Hematopoietic multipotent progenitor cell treated with erythropoietin and hydrocortisone succinate and interleukin-3 and kit ligand, for 15 days (in vitro differentiated cells): ENCODE measurements at regions not wholly inside any gene's neighbourhood (a gene's known extent, or its start where the extent isn't known, plus 50 kb on each side); places are given as distances from the start of the nearest gene placed in this dataset.

ENCODE experiments used
- DNase-seq: peaks from one replicate; pipeline ENCODE4 v3.0.0-alpha.2; 2015; ENCODE audit warnings: low spot score

DNA sequence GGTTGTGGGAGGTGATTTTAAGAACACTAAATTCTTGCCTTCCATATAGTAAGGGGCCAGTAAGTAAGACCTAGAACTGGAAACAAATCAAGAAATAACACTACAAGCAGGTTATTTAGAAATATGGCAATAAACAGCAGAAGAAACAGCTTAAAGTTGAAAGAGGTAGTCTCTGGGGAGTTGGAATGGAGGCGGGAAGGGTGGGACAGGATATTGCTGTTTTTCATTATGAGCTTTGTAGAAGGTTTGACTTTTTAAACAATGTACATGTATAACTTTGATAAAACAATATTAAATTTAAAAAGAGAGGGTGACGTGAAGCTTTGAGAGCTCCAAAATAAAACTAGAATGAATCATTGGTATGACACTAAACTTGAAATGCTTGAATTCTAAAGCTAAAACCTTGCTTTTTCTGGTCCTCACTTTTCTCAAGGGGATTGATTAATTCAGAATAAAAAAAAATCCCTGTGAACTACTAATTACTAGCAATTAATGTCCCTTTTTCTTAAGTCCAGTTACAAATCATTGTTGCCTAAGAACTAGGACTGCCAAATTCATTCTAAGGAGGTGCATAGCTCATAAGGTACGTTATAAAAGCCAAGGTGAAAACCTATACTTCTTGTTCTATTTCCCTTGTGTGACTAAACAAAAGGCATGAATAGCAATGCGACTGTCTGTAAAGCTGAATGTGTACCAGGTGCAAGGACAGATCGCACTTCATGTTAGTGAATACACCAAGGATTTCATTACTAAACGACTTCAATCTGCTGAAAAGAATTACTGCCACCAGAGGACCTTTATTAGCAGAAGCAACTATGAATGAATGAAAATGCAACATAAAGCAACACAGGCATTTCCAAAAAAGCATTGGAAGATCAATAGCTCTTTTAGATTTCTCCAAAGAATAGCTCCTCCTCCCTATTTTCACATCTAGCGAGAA, 177.5 kb downstream of the RBM43 start:
- DNase-seq: no peak

DNA sequence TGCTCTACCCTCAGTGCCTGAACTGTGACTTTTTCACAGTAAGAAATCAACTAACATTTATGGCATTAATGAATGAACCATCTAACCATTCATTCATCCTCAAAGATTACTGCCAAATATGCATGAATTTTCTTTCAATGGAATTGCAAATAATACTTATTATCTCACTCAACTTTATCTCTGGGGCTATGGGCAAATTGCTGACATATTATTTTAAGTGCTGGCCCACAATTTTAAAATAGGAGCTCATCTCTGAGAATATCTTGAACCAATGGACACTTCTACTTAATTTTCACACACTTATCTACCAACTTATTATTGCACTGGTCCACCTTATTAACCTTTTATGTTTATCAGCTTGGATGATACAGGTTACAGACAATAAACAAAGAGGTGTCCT, 182.8 kb downstream of the RBM43 start:
- no peak for DNase-seq

DNA sequence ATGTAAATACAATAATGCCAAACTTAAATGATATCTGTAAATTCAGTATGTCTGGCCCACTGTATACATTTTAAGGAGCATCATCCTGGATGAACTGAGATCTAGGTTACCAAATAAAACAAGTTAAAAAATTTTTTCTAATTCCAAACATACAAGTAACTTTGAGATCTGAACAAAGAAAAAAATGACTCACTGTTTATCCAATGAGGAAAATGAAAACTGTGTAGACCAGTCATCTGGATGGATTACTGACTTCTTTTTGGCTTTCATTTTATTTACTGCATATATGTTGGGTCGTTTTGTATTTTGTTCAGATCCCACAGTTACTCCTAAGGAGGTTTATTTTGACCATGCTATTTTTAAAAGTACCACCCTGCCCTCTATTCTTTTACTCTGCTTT, 189.8 kb downstream of the RBM43 start:
- DNase-seq: no peak

DNA sequence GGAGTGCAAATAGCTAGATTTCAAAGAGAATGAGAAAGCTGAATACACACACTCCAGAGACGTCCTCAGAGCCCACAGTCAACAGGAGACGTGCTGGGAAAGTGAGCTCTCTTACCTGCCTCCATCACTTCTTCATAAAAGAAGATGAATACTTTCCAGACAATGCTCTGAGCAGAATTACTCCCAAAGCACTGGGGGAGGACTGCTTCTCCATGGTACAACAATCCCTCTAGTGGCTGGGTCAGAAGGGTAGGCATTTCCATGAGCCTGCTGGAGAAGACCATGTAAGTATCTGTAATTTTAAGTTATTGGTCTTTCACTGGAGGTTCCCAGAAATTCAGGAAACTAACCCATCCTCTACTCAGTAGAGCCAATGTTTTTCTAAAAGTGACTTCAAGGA, 190.3 kb downstream of the RBM43 start:
- DNase-seq: no peak

DNA sequence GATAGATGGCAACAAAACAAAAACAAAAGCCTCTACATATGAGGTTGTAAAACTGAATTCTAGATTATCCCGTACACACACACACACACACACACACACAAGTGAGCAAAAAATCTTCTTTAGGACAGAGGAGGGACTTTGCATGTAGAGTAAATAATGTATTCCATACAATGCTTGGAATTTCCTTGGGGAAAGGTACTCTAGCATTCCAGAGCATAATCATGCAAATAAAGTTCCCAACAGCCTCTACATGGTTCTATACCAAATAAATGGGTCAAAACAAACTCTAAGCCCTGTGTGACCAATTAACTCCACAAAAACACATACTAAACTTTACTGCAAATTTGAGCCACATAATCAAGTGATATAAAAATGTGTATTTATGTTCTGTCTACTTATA, 191.4 kb downstream of the RBM43 start:
- no peak for DNase-seq

DNA sequence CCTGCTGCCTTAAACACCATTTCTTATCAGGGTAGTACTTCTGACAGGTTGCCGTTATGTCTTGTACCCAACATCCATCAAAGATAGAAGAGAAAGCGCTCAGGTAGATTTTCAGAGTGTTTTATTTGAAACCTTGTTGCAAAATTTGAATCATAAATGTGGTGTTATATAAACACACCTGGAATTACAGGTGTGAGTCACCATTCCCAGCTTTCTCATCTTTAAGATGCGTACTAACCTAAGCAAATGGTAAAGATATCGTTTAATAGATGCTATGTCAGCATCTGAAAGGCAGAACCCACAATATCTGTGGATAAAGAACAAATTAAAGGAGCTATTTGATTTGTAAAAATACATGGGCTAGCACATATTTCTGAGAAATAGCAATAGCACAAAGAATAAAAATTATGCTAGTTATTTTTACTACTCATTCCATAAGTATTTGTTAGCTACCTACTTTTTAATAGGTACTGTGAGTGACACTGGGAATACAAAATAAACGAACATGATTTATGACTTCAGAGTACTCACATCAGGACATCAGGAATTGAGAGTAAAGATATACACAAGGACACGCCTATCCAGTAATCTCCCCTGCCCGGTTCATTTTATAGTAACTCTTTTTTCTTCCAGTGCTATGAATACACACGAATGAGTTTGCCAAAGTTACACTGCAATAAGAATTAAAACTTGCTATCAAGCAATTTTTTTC, 193.8 kb downstream of the RBM43 start:
- DNase-seq: no peak

DNA sequence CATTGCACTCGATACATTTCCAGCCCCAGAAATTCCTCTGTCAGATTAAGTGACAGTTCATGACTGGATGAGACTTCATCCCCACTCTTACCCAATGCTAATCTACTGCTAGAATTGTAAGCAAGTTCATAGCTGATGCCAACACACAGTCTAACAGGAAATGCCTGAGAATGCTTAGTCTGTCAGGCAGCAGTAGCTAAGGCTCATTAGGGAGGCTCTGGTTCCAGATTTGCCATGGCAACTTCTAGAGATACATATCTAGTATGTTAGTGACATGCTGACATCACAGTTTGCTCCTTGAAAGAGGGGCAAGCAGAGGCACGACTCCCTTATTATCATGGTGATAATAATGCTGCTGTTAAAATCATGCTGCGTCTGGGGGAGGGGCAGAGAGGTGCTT, 198.4 kb downstream of the RBM43 start:
- DNase-seq: no peak

DNA sequence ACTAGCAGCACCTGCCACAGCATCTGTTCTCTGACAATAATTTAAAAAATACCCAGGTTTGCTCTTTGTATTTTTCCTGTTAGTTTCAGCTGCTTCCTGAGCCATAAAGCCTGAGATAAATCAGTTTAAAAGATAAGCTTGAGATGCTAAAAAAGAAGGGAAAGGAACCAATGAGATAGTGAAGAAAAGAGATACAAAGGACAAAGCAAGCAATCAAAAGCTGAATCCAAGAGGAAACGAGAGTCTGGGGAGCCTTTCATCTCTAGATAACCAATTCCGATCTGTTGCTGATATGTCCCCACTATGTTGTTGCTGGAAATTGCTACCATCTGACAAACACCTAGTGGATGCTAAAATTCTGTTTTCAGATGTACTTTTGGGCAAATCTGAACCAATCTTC, 201.4 kb downstream of the RBM43 start:
- DNase-seq: no peak

DNA sequence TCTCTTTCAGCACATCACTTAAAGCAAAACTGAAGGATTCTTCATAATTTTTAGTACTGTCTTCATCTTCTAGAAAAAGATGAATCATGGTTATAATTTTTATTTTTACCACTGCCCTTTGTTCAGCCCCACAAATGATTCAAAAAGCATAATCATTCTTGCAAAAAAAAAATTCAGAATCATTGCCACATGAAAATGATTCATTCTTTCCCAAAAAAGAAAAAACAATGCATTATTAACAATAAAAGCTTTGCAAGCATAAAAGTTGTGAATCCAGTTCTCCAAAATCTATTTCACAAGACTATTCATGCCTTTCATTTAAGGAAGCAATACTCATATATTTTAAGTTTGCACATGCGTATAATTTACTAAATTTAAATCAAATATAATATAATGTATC, 204.8 kb downstream of the RBM43 start:
- DNase-seq: no peak

DNA sequence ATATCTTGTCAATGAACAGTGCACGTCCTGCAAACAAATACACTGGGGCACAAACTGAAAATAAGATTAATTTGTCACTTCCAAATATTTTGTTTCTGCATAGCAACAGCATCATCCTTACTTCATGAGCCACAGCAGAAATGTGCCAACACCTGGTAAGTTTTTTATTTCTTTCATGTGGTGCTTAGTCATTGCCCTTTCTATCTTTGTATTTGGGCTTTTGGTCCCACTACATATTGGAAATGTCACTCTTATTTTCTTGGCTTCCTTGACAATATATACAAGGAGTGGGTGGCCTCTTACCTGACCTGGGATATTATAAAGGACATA, 208.0 kb downstream of the RBM43 start:
- no peak for DNase-seq

DNA sequence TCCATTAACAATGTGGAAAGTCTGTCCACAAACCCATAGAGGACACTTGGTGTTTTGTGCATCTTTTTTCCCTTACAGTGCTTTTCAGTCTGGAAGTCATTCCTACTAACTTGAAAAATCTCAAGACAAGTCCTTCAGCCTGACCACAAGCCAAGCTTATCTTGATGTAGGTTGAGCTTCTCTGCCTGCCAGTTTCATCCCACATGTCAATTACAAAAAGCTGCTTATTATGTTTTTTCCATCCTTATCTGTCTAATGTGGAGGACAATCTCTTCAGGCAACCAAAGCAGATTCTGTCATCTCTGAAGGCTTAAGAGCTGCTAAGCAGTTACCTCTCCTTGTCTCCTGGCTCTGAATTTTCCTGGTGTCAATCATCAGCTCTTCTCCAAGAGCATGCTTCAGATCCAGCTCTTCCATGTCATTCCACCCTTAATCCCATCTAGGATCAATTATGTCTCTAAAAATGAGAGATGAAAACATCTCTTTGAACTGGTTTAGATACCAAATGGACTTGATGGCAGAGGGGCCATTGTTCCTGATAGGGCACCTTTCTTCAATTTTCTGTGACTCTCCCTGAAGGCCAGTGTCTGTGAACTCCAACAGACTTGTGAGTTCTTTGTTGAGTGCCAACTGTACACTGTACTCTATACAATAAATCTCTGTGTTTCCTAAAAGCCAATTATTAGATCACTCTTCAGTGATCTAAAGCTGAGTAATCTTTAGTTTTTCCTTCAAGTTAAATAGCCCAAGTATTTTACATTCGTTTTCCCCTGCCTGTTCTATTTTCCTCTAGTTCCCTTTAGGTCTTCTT, 208.6 kb downstream of the RBM43 start:
- DNase-seq: no peak

DNA sequence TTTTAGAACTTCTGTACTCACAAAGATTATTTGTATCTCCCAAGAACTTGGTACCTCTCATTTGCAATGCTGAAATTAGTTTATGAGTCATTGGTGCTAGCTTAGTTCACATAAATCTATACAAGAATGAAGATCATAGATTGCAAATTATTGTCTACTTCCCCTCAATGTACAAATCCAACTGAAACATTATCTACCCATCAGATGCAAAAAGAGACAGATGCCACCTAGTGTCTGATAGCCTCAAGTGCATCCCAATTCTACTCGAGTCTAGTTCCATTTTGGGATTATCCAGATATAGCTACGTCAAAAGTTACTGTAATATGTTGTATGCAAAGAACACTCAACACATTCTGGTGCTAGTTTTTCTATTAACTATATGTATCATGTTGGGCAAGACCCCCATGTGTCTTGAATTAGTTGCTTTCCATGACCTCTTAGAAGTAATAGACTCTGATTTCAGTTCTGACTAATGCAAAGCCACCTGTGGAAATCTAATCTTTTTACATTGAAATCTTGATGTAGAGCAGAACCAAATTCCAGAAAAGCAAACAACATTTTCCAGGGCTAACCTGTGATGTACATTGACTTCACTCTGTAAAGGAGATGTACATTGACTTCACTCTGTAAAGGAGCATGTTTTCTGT, 210.0 kb downstream of the RBM43 start:
- DNase-seq: peak; percentile 33

DNA sequence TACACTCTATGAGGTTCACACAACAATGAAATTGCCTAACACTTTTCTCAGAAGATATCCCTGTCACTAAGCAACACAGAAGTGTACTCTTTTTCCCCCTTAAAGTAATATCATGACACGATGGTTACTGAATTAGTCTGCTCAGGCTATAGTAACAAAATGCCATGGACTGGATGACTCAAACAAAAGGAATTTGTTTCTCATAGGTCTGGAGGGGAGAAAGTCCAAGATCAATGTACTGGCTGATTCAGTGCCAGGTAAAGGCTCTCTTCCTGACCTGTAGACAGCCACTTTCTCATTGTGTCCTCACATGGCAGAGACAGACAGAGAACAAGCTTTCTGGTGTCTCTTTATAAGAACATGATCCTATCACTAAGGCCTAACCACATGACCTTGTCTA, 211.9 kb downstream of the RBM43 start:
- DNase-seq: no peak

DNA sequence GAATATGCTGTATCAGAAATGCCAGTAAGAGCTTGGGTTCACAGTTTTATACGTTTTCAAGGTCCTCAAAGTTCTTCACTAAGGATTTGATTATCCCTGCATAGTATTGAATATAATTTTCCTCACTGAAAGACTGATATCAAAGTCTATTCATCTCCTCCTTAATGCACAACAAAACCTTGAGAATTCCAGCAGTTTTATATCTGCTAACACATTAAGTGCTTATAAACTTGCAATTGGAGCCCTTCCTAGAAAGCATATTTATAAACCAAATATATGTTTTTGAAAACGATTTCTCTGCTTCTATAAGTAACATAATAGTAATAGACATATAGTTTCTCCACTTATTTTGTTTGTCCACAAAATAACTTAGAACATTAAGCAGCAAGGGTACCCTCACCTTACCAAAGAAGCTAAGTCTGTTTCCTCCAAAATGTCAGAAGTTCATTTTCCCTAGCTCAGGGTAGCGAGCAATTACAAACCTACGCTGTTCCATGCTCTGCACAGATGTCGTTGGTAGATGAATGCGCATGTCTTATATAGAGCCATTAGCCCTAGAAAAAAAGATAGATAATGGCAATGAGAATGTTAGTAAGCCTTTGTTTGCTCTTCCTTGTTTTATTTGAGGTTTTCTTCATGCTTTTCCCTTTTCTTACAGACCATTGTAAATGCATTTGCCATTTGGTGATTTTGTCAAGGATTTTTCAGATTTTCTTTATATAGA, 213.2 kb downstream of the RBM43 start:
- no peak for DNase-seq

DNA sequence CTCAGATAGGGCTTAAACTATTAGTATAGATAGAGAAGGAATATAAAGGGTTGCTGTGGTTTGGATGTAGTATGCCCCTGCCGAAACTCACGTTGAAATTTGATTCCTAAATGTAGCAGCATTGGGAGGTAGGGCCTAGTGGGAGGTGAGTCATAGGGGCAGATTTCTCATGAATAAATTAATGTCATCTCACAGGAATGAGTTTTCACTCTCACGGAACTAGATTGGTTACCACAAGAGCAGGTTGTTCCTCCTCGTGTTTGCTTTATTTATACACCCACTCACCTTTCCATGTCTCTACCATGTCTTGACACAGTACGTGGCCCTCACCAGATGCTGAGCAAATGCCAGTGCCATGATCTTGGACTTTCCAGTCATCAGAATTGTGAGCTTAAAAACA, 218.2 kb downstream of the RBM43 start:
- no peak for DNase-seq

DNA sequence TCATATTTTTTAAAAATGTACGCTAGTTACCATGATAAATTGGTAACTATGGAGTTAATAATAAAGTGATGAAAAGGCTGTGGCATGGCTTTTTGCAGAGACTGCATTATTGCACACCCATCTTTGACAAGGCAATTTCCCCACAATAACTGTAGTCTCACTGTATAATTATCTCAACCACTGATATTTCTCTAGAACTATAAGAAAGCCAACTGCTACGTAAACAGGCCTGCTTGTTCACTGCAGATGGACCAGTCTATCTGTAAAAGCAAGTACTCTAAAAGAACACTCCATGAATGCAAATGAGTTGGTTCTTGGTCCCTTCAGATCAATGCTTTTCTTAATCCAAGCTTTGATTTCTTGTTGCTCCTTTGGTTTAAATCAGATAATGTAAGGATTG, 218.7 kb downstream of the RBM43 start:
- DNase-seq: no peak

DNA sequence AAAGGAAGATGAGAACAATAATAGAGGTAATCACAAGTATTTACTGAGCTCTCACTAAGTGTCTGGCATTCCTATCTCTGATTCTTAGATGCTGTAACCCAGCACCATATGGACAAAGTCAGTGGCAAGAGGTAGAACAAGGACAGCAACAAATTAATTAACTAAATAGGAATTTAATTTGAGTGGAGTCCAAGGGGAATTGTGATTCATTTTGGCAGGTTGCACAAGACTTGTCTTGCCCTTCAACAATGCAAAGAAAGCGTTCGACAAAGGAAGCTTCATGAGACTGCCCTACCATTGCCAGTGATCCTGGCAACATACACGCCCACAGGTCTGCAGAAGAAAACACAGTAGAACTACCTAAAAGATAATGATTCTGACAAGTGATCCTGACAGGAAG, 221.6 kb downstream of the RBM43 start:
- no peak for DNase-seq

DNA sequence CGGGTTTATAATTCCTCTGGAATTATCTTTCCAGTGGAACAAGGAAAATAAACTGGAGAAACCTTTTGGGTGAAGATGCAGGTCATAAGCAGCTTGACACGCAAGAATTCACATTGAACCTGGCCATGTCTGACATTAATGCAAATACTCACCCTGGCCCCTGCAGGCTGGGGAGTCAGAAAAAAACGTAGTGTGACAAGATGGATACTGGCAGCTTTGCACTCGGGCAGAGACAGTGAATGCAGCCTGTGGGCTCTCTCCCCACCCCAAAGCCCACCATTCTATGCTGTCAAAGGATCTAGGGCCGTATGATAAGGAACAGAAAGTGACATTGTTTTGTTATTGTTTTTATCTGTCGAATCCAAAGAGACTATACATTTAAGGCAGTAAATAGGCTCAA, 223.1 kb downstream of the RBM43 start:
- DNase-seq: no peak

DNA sequence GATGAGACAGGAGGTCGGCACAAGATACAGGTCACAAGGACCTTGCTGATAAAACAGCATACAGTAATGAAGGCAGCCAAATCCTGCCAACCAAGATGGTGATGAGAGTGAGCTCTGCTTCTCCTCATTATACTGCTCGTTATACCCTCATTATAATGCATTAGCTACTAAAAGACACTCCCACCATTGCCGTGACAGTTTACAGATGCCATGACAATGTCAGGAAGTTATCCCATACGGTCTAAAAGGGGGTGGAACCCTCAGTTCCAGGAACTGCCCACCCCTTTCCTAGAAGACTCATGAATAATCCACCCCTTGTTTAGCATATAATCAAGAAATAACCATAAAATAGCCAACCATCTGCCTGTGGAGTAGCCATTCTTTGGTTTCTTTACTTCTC, 224.2 kb downstream of the RBM43 start:
- no peak for DNase-seq

DNA sequence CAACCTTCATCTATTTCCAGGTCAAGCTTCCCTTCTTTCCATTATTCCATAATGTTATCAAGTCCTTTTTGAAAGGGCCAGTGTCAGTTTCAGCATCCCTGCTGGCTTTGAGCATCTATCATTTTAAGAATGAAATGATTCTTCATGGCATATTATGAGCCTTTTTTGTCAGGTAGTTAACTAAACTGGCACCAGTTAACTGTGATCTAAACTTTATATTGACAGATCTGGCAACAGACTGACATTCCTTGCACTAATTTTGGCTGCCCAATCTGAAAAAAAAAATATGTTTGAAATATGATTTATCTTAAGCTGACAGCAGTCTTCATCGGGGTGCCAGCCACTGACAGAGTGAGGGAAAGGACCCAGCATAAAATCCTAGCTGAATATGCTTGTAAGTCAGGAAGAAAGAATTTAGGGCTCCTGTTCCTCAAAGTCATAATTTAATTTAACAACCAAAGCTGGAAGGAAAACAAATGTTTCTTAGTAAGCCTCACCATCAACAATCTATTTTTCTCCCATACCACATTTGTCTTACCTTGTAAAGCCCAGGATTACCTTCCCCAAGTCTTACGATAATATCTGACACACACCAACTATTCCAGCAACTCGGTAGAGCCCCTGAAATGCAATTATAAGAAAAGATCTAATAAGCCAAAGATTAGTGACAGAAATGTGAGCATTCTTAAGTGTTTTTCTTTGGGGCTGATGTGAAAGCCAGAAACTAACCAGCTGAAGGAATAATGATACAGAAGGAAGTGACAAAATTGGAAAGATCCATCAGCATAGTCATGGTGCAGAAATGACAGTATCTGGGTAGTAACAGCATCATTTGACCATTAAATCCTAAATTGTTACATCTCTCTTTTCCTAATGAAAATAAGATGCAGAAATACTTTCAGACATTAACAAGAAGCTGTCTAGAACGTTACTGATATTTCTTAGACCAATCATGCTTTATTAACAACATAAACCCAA, 228.1 kb downstream of the RBM43 start:
- DNase-seq: no peak
